GM23338 (cell line): ENCODE measurements at regions not wholly inside any gene's neighbourhood (a gene's known extent, or its start where the extent isn't known, plus 50 kb on each side); places are given as distances from the start of the nearest gene placed in this dataset.

Experiments
- ATAC-seq: fragments of 200-7000 bp; cut with Tn5 transposase; 3 replicates; pipeline ENCODE4 v1.9.1; 2020
- DNase-seq: peaks from one replicate; pipeline ENCODE4 v3.0.0-alpha.2; 2015; ENCODE audit warnings: low spot score
- H2AFZ ChIP-seq: fragments of 200-600 bp; sonication (generic); 2 replicates; pipeline ENCODE4 v1.8.0; 2016; ENCODE audit warnings: antibody characterized with exemption, mild to moderate bottlenecking, moderate library complexity
- H3F3A ChIP-seq: fragments of 200-600 bp; sonication (generic); replicated peaks from 2 replicates; pipeline ENCODE4 v1.8.0; 2017; ENCODE audit warnings: antibody characterized with exemption, mixed run types, low read depth
- H3K27ac ChIP-seq: fragments of 200-600 bp; sonication (generic); 2 replicates; pipeline ENCODE4 v1.6.1; 2016; ENCODE audit warnings: low read depth
- H3K27me3 ChIP-seq: fragments of 200-600 bp; sonication (generic); 2 replicates; pipeline ENCODE4 v1.8.0; 2016; ENCODE audit warnings: mild to moderate bottlenecking, mixed run types, moderate library complexity; ENCODE audit not compliant: insufficient read depth
- H3K36me3 ChIP-seq: fragments of 200-600 bp; sonication (generic); 2 replicates; pipeline ENCODE4 v1.8.0; 2016; ENCODE audit warnings: mild to moderate bottlenecking; ENCODE audit not compliant: insufficient read depth
- H3K4me1 ChIP-seq: fragments of 200-600 bp; sonication (generic); 2 replicates; pipeline ENCODE4 v1.8.0; 2016; ENCODE audit warnings: mild to moderate bottlenecking, moderate library complexity; ENCODE audit not compliant: insufficient read depth
- H3K4me2 ChIP-seq: fragments of 200-600 bp; sonication (generic); 2 replicates; pipeline ENCODE4 v1.7.1; 2017; ENCODE audit warnings: mixed run types
- H3K4me3 ChIP-seq: fragments of 200-600 bp; sonication (generic); 2 replicates; pipeline ENCODE4 v1.6.1; 2016; ENCODE audit warnings: mixed run types
- H3K79me2 ChIP-seq: fragments of 200-600 bp; sonication (generic); replicated peaks from 2 replicates; pipeline ENCODE4 v1.8.0; 2017; ENCODE audit warnings: mild to moderate bottlenecking; ENCODE audit not compliant: insufficient read depth
- H3K9me2 ChIP-seq: fragments of 200-600 bp; sonication (generic); 2 replicates; pipeline ENCODE4 v1.8.0; 2017; ENCODE audit not compliant: insufficient read depth
- H4K20me1 ChIP-seq: fragments of 200-600 bp; sonication (generic); replicated peaks from 2 replicates; pipeline ENCODE4 v1.8.0; 2017; ENCODE audit warnings: mild to moderate bottlenecking; ENCODE audit not compliant: insufficient read depth
- H3K27ac Mint-ChIP-seq: 2 replicates; pipeline ENCODE4 v1.8.0; 2020; ENCODE audit warnings: inconsistent platforms, mild to moderate bottlenecking, moderate library complexity, mixed read lengths
- H3K27me3 Mint-ChIP-seq: 3 replicates; pipeline ENCODE4 v1.8.0; 2022; ENCODE audit warnings: low read depth, mild to moderate bottlenecking, moderate library complexity, mixed read lengths, inconsistent platforms; ENCODE audit not compliant: insufficient read depth, poor library complexity
- H3K36me3 Mint-ChIP-seq: 3 replicates; pipeline ENCODE4 v1.8.0; 2021; ENCODE audit warnings: low read depth, mild to moderate bottlenecking, inconsistent platforms, moderate library complexity, mixed read lengths
- H3K4me1 Mint-ChIP-seq: 3 replicates; pipeline ENCODE4 v1.8.0; 2020; ENCODE audit warnings: mild to moderate bottlenecking, inconsistent platforms, mixed read lengths
- H3K4me3 Mint-ChIP-seq: 3 replicates; pipeline ENCODE4 v1.8.0; 2021; ENCODE audit warnings: moderate library complexity, mild to moderate bottlenecking, inconsistent platforms, mixed read lengths
- H3K9me3 Mint-ChIP-seq: 3 replicates; pipeline ENCODE4 v1.8.0; 2020; ENCODE audit warnings: moderate library complexity, mild to moderate bottlenecking, inconsistent platforms, mixed read lengths
- CREB1 ChIP-seq: fragments of 250-450 bp; sonication (Bioruptor Pico); IDR thresholded peaks from 2 replicates; pipeline ENCODE4 v1.5.0; 2020; ENCODE audit warnings: low read depth, mild to moderate bottlenecking, moderate library complexity
- EZH2phosphoT487 ChIP-seq: fragments of 200-600 bp; sonication (generic); IDR thresholded peaks from one replicate; pipeline ENCODE4 v1.8.1; 2018; ENCODE audit warnings: antibody characterized with exemption; ENCODE audit not compliant: unreplicated experiment
- NANOG ChIP-seq: IDR thresholded peaks from 2 replicates; pipeline ENCODE4 v1.6.1; 2016; ENCODE audit warnings: antibody characterized with exemption, borderline replicate concordance
- POLR2AphosphoS5 ChIP-seq: IDR thresholded peaks from 2 replicates; pipeline ENCODE4 v1.6.1; 2016; ENCODE audit warnings: antibody characterized with exemption, low read depth
- STAT1 ChIP-seq: IDR thresholded peaks from one replicate; pipeline ENCODE4 v1.6.1; 2016; ENCODE audit warnings: antibody characterized with exemption; ENCODE audit not compliant: unreplicated experiment
- ZNF114 ChIP-seq: fragments of 250-450 bp; sonication (Bioruptor Pico); IDR thresholded peaks from 2 replicates; pipeline ENCODE4 v1.5.0; 2020; ENCODE audit warnings: mild to moderate bottlenecking, moderate library complexity
- ZNF331 ChIP-seq: fragments of 250-450 bp; sonication (Bioruptor Pico); IDR thresholded peaks from 2 replicates; pipeline ENCODE4 v1.5.0; 2020; ENCODE audit warnings: low read depth, mild to moderate bottlenecking, moderate library complexity
- TF ChIP-seq, protein P1 (sequence below): IDR thresholded peaks from one replicate; pipeline ENCODE4 v1.6.1; 2018; ENCODE audit warnings: antibody characterized with exemption; ENCODE audit not compliant: unreplicated experiment
- TF ChIP-seq, protein P2 (sequence below), 2 experiments: fragments of 200-600 bp in 1 of 2; sonication (generic) in 1 of 2; conservative IDR thresholded peaks; 2 replicates each; pipeline versions ENCODE4 v1.5.1 to v1.6.1; 2016 to 2017; ENCODE audit warnings: antibody characterized with exemption in 2 of 2, low read depth in 2 of 2, mild to moderate bottlenecking in 2 of 2, moderate library complexity in 1 of 2
- TF ChIP-seq, protein P3 (sequence below): fragments of 250-450 bp; sonication (Bioruptor Pico); IDR thresholded peaks from 2 replicates; pipeline ENCODE4 v1.5.0; 2020; ENCODE audit warnings: mild to moderate bottlenecking, moderate library complexity

DNA sequence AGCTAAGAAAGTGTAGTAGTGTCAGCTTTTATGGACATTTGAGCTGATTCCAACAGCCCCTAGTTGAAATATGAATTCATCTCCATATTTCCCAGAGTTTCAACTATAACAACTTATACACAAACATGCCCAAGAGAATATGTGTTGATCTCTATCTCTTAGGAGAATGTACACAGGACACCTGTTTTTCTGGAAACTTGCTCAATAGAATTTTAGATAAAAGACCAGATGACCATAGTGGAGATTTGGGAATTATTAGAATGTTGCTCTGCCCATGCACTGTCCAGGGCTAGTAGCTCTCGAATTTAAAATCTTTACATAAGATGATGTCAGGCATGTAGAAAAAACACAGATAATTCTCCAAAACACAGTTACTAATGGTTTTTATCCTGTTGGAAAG lies 162.3 kb upstream of the VRK2 start:
- 0 out of 2 replicates have a peak, but pooled peaks cover 4% of the 10 kb centered on the region for H3K4me1 ChIP-seq
- H3K4me1 Mint-ChIP-seq: peaks cover 3% of the 10 kb centered on the region; the same call in 2 of the 3 replicates
- no peak overlapping the region for H3K27ac ChIP-seq
- H3K27me3 ChIP-seq: no peaks in the 10 kb centered on the region
- no peaks in the 10 kb centered on the region for H3K36me3 ChIP-seq
- no peaks in the 10 kb centered on the region for H3K9me3 Mint-ChIP-seq
- H3K79me2 ChIP-seq: no peaks in the 10 kb centered on the region
- no peak for DNase-seq
- H3K4me3 ChIP-seq: no peak overlapping the region
- no peak overlapping the region for H2AFZ ChIP-seq
- ATAC-seq: no peak
- no peak overlapping the region for H3K4me2 ChIP-seq
- H3K27me3 Mint-ChIP-seq: no peaks in the 10 kb centered on the region
- H3F3A ChIP-seq: no peaks in the 10 kb centered on the region
- no peak overlapping the region for H3K27ac Mint-ChIP-seq
- no peaks in the 10 kb centered on the region for H4K20me1 ChIP-seq
- no peak for TF ChIP-seq STAT1
- TF ChIP-seq EZH2phosphoT487: no peak
- TF ChIP-seq ZNF331 (CRISPR knock-in tag): no peak
- TF ChIP-seq POLR2AphosphoS5: no peak
- TF ChIP-seq CREB1: no peak
- TF ChIP-seq, protein P1, sequence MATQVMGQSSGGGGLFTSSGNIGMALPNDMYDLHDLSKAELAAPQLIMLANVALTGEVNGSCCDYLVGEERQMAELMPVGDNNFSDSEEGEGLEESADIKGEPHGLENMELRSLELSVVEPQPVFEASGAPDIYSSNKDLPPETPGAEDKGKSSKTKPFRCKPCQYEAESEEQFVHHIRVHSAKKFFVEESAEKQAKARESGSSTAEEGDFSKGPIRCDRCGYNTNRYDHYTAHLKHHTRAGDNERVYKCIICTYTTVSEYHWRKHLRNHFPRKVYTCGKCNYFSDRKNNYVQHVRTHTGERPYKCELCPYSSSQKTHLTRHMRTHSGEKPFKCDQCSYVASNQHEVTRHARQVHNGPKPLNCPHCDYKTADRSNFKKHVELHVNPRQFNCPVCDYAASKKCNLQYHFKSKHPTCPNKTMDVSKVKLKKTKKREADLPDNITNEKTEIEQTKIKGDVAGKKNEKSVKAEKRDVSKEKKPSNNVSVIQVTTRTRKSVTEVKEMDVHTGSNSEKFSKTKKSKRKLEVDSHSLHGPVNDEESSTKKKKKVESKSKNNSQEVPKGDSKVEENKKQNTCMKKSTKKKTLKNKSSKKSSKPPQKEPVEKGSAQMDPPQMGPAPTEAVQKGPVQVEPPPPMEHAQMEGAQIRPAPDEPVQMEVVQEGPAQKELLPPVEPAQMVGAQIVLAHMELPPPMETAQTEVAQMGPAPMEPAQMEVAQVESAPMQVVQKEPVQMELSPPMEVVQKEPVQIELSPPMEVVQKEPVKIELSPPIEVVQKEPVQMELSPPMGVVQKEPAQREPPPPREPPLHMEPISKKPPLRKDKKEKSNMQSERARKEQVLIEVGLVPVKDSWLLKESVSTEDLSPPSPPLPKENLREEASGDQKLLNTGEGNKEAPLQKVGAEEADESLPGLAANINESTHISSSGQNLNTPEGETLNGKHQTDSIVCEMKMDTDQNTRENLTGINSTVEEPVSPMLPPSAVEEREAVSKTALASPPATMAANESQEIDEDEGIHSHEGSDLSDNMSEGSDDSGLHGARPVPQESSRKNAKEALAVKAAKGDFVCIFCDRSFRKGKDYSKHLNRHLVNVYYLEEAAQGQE: no peak
- TF ChIP-seq, protein P2, sequence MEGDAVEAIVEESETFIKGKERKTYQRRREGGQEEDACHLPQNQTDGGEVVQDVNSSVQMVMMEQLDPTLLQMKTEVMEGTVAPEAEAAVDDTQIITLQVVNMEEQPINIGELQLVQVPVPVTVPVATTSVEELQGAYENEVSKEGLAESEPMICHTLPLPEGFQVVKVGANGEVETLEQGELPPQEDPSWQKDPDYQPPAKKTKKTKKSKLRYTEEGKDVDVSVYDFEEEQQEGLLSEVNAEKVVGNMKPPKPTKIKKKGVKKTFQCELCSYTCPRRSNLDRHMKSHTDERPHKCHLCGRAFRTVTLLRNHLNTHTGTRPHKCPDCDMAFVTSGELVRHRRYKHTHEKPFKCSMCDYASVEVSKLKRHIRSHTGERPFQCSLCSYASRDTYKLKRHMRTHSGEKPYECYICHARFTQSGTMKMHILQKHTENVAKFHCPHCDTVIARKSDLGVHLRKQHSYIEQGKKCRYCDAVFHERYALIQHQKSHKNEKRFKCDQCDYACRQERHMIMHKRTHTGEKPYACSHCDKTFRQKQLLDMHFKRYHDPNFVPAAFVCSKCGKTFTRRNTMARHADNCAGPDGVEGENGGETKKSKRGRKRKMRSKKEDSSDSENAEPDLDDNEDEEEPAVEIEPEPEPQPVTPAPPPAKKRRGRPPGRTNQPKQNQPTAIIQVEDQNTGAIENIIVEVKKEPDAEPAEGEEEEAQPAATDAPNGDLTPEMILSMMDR (conservative IDR thresholded peaks at IDR 0.05; ENCODE audit: low read depth in 2 of 2): no peak
- no peak for TF ChIP-seq ZNF114
- TF ChIP-seq NANOG: no peak
- TF ChIP-seq, protein P3, sequence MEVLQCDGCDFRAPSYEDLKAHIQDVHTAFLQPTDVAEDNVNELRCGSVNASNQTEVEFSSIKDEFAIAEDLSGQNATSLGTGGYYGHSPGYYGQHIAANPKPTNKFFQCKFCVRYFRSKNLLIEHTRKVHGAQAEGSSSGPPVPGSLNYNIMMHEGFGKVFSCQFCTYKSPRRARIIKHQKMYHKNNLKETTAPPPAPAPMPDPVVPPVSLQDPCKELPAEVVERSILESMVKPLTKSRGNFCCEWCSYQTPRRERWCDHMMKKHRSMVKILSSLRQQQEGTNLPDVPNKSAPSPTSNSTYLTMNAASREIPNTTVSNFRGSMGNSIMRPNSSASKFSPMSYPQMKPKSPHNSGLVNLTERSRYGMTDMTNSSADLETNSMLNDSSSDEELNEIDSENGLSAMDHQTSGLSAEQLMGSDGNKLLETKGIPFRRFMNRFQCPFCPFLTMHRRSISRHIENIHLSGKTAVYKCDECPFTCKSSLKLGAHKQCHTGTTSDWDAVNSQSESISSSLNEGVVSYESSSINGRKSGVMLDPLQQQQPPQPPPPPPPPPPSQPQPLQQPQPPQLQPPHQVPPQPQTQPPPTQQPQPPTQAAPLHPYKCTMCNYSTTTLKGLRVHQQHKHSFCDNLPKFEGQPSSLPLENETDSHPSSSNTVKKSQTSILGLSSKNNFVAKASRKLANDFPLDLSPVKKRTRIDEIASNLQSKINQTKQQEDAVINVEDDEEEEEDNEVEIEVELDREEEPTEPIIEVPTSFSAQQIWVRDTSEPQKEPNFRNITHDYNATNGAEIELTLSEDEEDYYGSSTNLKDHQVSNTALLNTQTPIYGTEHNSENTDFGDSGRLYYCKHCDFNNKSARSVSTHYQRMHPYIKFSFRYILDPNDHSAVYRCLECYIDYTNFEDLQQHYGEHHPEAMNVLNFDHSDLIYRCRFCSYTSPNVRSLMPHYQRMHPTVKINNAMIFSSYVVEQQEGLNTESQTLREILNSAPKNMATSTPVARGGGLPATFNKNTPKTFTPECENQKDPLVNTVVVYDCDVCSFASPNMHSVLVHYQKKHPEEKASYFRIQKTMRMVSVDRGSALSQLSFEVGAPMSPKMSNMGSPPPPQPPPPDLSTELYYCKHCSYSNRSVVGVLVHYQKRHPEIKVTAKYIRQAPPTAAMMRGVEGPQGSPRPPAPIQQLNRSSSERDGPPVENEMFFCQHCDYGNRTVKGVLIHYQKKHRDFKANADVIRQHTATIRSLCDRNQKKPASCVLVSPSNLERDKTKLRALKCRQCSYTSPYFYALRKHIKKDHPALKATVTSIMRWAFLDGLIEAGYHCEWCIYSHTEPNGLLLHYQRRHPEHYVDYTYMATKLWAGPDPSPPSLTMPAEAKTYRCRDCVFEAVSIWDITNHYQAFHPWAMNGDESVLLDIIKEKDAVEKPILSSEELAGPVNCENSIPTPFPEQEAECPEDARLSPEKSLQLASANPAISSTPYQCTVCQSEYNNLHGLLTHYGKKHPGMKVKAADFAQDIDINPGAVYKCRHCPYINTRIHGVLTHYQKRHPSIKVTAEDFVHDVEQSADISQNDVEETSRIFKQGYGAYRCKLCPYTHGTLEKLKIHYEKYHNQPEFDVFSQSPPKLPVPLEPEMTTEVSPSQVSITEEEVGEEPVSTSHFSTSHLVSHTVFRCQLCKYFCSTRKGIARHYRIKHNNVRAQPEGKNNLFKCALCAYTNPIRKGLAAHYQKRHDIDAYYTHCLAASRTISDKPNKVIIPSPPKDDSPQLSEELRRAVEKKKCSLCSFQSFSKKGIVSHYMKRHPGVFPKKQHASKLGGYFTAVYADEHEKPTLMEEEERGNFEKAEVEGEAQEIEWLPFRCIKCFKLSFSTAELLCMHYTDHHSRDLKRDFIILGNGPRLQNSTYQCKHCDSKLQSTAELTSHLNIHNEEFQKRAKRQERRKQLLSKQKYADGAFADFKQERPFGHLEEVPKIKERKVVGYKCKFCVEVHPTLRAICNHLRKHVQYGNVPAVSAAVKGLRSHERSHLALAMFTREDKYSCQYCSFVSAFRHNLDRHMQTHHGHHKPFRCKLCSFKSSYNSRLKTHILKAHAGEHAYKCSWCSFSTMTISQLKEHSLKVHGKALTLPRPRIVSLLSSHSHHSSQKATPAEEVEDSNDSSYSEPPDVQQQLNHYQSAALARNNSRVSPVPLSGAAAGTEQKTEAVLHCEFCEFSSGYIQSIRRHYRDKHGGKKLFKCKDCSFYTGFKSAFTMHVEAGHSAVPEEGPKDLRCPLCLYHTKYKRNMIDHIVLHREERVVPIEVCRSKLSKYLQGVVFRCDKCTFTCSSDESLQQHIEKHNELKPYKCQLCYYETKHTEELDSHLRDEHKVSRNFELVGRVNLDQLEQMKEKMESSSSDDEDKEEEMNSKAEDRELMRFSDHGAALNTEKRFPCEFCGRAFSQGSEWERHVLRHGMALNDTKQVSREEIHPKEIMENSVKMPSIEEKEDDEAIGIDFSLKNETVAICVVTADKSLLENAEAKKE (CRISPR knock-in tag): no peak
- no peaks in the 10 kb centered on the region for H3K36me3 Mint-ChIP-seq
- no peak overlapping the region for H3K4me3 Mint-ChIP-seq
- no peaks in the 10 kb centered on the region; the same call in 1 of the 2 replicates for H3K9me2 ChIP-seq
